GM12878 (cell line): ENCODE measurements at regions not wholly inside any gene's neighbourhood (a gene's known extent, or its start where the extent isn't known, plus 50 kb on each side); places are given as distances from the start of the nearest gene placed in this dataset.

Experiments used
- ATAC-seq: fragments of 200-7000 bp; cut with Tn5 transposase; 3 replicates; pipeline ENCODE4 v1.9.1; 2020; ENCODE audit warnings: mild to moderate bottlenecking, moderate library complexity
- BruUV-seq: library from RNA; stranded (reverse); fragments of 400-500 nt; replicated peaks from 2 replicates; lab custom pipeline; 2021; lab: Mats Ljungman, UMichigan
- CTCF ChIA-PET: fragments of 300-600 bp; sonication (Branson Sonifier 250); formaldehyde crosslinking; extraction: SDS; loops from one replicate; lab custom pipeline; 2021; ENCODE audit warnings: inconsistent platforms; lab: Yijun Ruan, JAX
- POLR2A ChIA-PET: fragments of 350-600 bp; formaldehyde crosslinking; extraction: SDS; loops from one replicate; lab custom pipeline; 2021; ENCODE audit warnings: inconsistent platforms; lab: Charles Lee
- RAD21 ChIA-PET: fragments of 300-600 bp; sonication (Branson Sonifier 250); formaldehyde crosslinking; loops from one replicate; lab custom pipeline; 2023; ENCODE audit warnings: antibody characterized with exemption; ENCODE audit not compliant: unreplicated experiment; lab: Charles Lee
- SMC1A ChIA-PET: fragments of 300-600 bp; sonication (Branson Sonifier 250); formaldehyde crosslinking; loops from one replicate; lab custom pipeline; 2023; ENCODE audit not compliant: unreplicated experiment, uncharacterized antibody; lab: Charles Lee
- DNase-seq: peaks from one replicate; pipeline ENCODE4 v3.0.0-alpha.2; 2011; ENCODE audit warnings: low read depth, low spot score
- FAIRE-seq: peaks from 3 replicates; lab custom pipeline; 2011; peaks lifted over from hg19 to GRCh38; lab: Jason Lieb, UNC
- H2AFZ ChIP-seq: 2 replicates; pipeline ENCODE4 v1.6.0; 2011; ENCODE audit warnings: low read depth, low read length, control low read depth; ENCODE audit not compliant: control insufficient read depth
- H3K27ac ChIP-seq: 2 replicates; pipeline ENCODE4 v1.5.1; 2011; ENCODE audit warnings: control low read depth; ENCODE audit not compliant: control insufficient read depth, insufficient read depth
- H3K27me3 ChIP-seq, 2 experiments: replicated peaks in 1 of 2; 2 replicates each; pipeline versions ENCODE4 v1.6.0 to v1.6.1; 2011; ENCODE audit warnings: low read length in 1 of 2; ENCODE audit not compliant: control insufficient read depth in 2 of 2, insufficient read depth in 2 of 2
- H3K36me3 ChIP-seq, 2 experiments: 2 replicates each; pipeline ENCODE4 v1.5.1; 2011; ENCODE audit warnings: low read length in 1 of 2; ENCODE audit not compliant: control insufficient read depth in 2 of 2, insufficient read depth in 2 of 2
- H3K4me1 ChIP-seq: 2 replicates; pipeline ENCODE4 v1.6.1; 2011; ENCODE audit warnings: mild to moderate bottlenecking, low read length, moderate library complexity, mixed read lengths; ENCODE audit not compliant: control insufficient read depth, insufficient read depth
- H3K4me2 ChIP-seq: 2 replicates; pipeline ENCODE4 v1.6.0; 2011; ENCODE audit warnings: control low read depth; ENCODE audit not compliant: control insufficient read depth, insufficient read depth
- H3K4me3 ChIP-seq: fragments of 200-600 bp; sonication (generic); 2 replicates; pipeline ENCODE4 v1.5.1; 2016
- H3K79me2 ChIP-seq: 2 replicates; pipeline ENCODE4 v1.6.0; 2011; ENCODE audit warnings: low read length; ENCODE audit not compliant: control insufficient read depth, insufficient read depth
- H3K9ac ChIP-seq: 2 replicates; pipeline ENCODE4 v1.8.0; 2011; ENCODE audit warnings: low read length, control low read depth, mixed read lengths; ENCODE audit not compliant: control insufficient read depth, insufficient read depth
- H3K9me3 ChIP-seq: replicated peaks from 3 replicates; pipeline ENCODE4 v1.5.1; 2011; ENCODE audit warnings: mild to moderate bottlenecking, low read length; ENCODE audit not compliant: control insufficient read depth, insufficient read depth
- H4K20me1 ChIP-seq: 2 replicates; pipeline ENCODE4 v1.6.0; 2011; ENCODE audit not compliant: control insufficient read depth, insufficient read depth
- FOXM1 ChIP-seq: IDR thresholded peaks from 2 replicates; pipeline ENCODE4 v1.6.1; 2012; ENCODE audit warnings: low read depth, mild to moderate bottlenecking, inconsistent platforms, low read length, moderate library complexity
- IKZF2 ChIP-seq, 2 experiments: fragments of 450-650 bp; IDR thresholded peaks; 2 replicates each; pipeline ENCODE4 v1.6.1; 2017; ENCODE audit warnings: mild to moderate bottlenecking in 2 of 2, moderate library complexity in 2 of 2
- NFYB ChIP-seq: IDR thresholded peaks from 2 replicates; pipeline ENCODE4 v1.6.1; 2011; ENCODE audit warnings: low read depth, mild to moderate bottlenecking, low read length, improper control_type of control experiment, moderate library complexity; ENCODE audit not compliant: insufficient read depth
- NRF1 ChIP-seq: conservative IDR thresholded peaks from 2 replicates; pipeline ENCODE4 v1.6.1; 2011; ENCODE audit warnings: mild to moderate bottlenecking, low read depth, low read length, improper control_type of control experiment
- REST ChIP-seq: IDR thresholded peaks from 2 replicates; pipeline ENCODE4 v1.6.1; 2012; ENCODE audit warnings: mild to moderate bottlenecking, low read depth, low read length
- SMAD5 ChIP-seq: IDR thresholded peaks from 2 replicates; pipeline ENCODE4 v1.6.1; 2016; ENCODE audit warnings: antibody characterized with exemption, low read depth
- TAF1 ChIP-seq: IDR thresholded peaks from 2 replicates; pipeline ENCODE4 v1.6.1; 2011; ENCODE audit warnings: mild to moderate bottlenecking, low read depth, low read length, borderline replicate concordance
- WGBS: methylation state at CpG from one replicate; pipeline ENCODE4 v1.1.6; 2016; ENCODE audit warnings: low lambda C conversion rate; ENCODE audit not compliant: insufficient replicate concordance, insufficient coverage; ENCODE audit errors: missing lambda C conversion rate; 5-methylcytosine and 5-hydroxymethylcytosine counted together
- in situ Hi-C: fragments of 300-500 bp; cut with MboI; formaldehyde crosslinking; loops from 9 replicates; pipeline ENCODE4 v1.14.3; 2018; ENCODE audit warnings: mixed read lengths
- intact Hi-C: fragments of 100-400 bp; cut with micrococcal nuclease; formaldehyde crosslinking; loops from one replicate; pipeline ENCODE4 v1.14.2; 2022; ENCODE audit not compliant: unreplicated experiment

- no peak overlapping the region for H3K4me2 ChIP-seq
- H2AFZ ChIP-seq, result no peak overlapping the region
- H4K20me1 ChIP-seq, result no peaks in the 10 kb centered on the region
- DNase-seq, result no peak
- no peak for FAIRE-seq
- no peak for TF ChIP-seq NFYB
- TF ChIP-seq NRF1, result no peak
- TF ChIP-seq SMAD5, result no peak
- TF ChIP-seq TAF1, result no peak
- no peak for TF ChIP-seq FOXM1
- no peak for TF ChIP-seq IKZF2 (IDR thresholded peaks at IDR 0.05)
- TF ChIP-seq REST, result no peak
- H3K79me2 ChIP-seq, result no peaks in the 10 kb centered on the region
- WGBS, result 26% methylated on average over 4 of the region's 4 CpGs
- no peak overlapping the region for H3K4me3 ChIP-seq
- no peaks in the 10 kb centered on the region for H3K27me3 ChIP-seq
- no peak for ATAC-seq
- H3K36me3 ChIP-seq, result no peaks in the 10 kb centered on the region
- no peaks in the 10 kb centered on the region; the same call in 2 of the 3 replicates for H3K9me3 ChIP-seq
- in situ Hi-C loops (no loop called here), intact Hi-C loops (no loop called here)
- no peak overlapping the region for H3K9ac ChIP-seq
- SMC1A ChIA-PET, result interaction anchor here (1.3 kb wide), 1 partner anchor 29 kb away, joined by 4 read pairs; no protein-coding TSS in a partner anchor
- BruUV-seq, result no TSS peak
- no peak overlapping the region for H3K27ac ChIP-seq
- no peaks in the 10 kb centered on the region for H3K4me1 ChIP-seq
- POLR2A ChIA-PET, result no interaction called here
- CTCF ChIA-PET, result interaction anchor here (1.5 kb wide), 1 partner anchor 11 kb away, joined by 4 read pairs; no protein-coding TSS in a partner anchor
- RAD21 ChIA-PET, result interaction anchor here (1.8 kb wide), 1 partner anchor 73 kb away, joined by 5 read pairs; no protein-coding TSS in a partner anchor
Measured at GRCh38 chr4:100070868-100071267, 119.4 kb downstream of the DDIT4L start.
